HCT116 (cell line): ENCODE measurements at regions not wholly inside any gene's neighbourhood (a gene's known extent, or its start where the extent isn't known, plus 50 kb on each side); places are given as distances from the start of the nearest gene placed in this dataset.

Experiments used
- CEBPB ChIP-seq: IDR thresholded peaks from 2 replicates; pipeline ENCODE4 v1.6.1; 2012; ENCODE audit warnings: low read depth
- SP1 ChIP-seq: IDR thresholded peaks from 2 replicates; pipeline ENCODE4 v1.6.1; 2012; ENCODE audit warnings: low read depth
- TF ChIP-seq, protein P1 (sequence below), 3 experiments: fragments of 200-600 bp in 1 of 3; sonication (generic) in 1 of 3; IDR thresholded peaks in 2 of 3; conservative IDR thresholded peaks in 1 of 3; 2 replicates each; pipeline ENCODE4 v1.5.1; 2012 to 2017; ENCODE audit warnings: low read depth in 2 of 3, low read length in 2 of 3, antibody characterized with exemption in 1 of 3, borderline replicate concordance in 1 of 3, control low read depth in 1 of 3, mild to moderate bottlenecking in 1 of 3, mixed read lengths in 1 of 3, mixed run types in 1 of 3, moderate library complexity in 1 of 3; ENCODE audit not compliant: insufficient read depth in 1 of 3

DNA sequence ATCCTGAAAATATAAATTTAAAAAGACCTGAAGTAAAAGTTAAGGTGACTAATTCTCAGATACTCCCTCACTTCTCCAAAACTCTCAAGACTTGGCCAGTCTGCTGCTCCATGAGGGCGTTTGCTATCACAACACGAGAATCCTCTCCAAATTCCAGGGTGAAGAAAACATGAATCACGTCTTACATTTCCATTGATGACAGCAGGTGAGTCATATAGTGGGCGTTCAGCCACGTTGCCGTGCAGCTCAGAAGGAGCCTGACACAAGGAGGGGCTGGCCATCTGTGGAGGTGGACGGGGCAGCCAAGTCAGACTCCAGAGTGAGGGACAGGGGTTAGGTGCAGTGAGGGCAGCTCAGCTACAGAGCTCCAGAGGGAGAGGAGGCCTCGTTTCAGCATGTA, 555.1 kb upstream of the ADAMTS16 start:
- TF ChIP-seq CEBPB (no peak), SP1 (no peak)
- TF ChIP-seq, protein P1, sequence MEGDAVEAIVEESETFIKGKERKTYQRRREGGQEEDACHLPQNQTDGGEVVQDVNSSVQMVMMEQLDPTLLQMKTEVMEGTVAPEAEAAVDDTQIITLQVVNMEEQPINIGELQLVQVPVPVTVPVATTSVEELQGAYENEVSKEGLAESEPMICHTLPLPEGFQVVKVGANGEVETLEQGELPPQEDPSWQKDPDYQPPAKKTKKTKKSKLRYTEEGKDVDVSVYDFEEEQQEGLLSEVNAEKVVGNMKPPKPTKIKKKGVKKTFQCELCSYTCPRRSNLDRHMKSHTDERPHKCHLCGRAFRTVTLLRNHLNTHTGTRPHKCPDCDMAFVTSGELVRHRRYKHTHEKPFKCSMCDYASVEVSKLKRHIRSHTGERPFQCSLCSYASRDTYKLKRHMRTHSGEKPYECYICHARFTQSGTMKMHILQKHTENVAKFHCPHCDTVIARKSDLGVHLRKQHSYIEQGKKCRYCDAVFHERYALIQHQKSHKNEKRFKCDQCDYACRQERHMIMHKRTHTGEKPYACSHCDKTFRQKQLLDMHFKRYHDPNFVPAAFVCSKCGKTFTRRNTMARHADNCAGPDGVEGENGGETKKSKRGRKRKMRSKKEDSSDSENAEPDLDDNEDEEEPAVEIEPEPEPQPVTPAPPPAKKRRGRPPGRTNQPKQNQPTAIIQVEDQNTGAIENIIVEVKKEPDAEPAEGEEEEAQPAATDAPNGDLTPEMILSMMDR (IDR thresholded peaks at IDR 0.05 in 2 of 3, conservative IDR thresholded peaks at IDR 0.05 in 1 of 3; ENCODE audit: borderline replicate concordance in 1 of 3, insufficient read depth in 1 of 3, low read depth in 2 of 3, low read length in 2 of 3) = no peak
